IPS DF 4.7 (cell line): ENCODE measurements at regions not wholly inside any gene's neighbourhood (a gene's known extent, or its start where the extent isn't known, plus 50 kb on each side); places are given as distances from the start of the nearest gene placed in this dataset.
"Not testable (repeated sequence)": the region's sequence is repeated elsewhere in the genome, so short reads cannot be mapped to it uniquely, and the experiment has no call there.

Source experiments
- DNase-seq: peaks from one replicate; pipeline ENCODE4 v3.0.0-alpha.2; 2013; ENCODE audit warnings: low spot score; ENCODE audit errors: extremely low read depth

DNA sequence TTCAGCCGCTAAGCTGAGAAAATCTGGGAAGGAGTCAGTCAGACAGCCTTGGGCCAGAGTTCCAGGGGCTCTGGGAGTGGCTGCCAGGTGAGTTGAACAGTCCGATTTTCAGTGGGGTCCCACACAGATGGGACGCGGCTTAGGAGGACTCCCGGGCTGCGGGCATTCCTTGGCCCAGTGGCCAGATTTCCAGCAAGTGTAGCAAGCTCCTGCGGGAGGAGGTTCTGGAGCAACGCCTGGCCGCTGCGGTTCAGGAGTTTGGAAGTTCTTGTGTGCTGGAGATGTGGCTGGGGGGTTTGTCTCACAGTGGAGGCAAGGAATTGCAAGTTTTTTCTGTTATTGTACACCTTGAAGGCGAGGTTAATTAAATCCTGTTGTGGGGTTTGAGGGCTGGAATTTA lies 1020.1 kb upstream of the MANEA start:
- DNase-seq, result not testable (repeated sequence)

DNA sequence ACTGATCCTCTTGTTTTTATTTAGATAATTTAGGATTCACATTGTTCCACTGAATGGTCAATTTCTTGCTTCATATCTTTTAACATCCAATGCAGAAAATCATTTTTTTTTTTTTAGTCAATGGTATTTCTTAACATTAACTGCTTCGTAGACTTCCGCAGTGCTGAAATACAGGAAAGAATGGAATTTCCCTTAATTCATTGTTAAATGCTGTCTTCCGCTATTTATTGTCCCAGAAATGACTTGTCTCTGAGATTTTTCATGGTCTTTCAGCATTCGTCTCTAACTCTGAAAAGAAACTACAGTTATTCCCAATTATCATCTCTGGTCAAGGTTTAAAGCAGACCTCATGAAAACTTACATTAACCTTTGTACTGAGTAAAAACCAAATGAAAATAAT lies 1029.1 kb upstream of the MANEA start:
- DNase-seq, result no peak

DNA sequence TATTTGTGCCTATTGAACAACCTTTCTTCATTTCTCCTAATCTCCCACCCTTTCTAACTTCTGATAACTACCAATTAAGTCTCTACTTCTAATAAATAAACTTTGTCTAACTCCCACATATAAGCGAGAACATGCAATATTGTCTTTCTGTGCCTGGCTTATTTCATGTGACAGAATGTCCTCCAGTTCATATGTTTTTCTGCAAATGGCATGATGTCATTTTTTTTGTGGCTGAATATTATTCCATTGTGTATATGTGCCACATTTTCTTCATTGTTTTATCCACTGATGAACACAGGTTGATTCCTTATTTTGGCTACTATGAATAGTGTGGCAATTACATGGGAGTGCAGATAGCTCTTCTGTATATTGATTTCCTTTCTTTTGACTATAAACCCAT lies 1041.5 kb upstream of the MANEA start:
- DNase-seq, result no peak

DNA sequence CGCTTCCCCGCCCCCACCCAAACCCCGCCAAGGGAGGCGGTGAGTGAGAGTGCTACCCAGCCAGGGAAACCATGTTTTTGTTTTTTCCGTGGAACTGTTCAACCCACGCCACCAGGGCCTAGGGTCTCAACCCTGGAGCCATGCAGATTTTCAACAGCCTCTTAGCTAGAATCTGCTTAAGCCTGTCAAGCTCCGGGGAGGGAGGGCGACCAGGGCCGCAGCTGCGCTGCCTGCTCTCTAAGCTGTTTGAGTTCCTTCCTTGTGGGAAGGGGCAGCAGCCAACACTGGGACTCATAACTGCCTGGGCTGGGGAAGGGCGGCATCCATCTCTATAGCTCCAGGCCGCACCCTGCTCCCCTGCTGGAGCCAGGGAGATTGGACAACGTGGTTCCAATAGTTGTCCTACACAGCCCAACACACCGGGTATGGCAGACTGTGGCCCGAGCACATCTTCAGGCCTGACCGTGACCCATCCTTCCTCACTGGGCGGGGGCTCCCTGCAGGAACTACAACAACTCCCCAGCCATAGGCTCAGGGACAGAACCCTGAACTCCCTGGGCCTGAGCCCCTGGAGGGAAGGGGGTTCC lies 1065.7 kb upstream of the MANEA start:
- DNase-seq, result no peak

DNA sequence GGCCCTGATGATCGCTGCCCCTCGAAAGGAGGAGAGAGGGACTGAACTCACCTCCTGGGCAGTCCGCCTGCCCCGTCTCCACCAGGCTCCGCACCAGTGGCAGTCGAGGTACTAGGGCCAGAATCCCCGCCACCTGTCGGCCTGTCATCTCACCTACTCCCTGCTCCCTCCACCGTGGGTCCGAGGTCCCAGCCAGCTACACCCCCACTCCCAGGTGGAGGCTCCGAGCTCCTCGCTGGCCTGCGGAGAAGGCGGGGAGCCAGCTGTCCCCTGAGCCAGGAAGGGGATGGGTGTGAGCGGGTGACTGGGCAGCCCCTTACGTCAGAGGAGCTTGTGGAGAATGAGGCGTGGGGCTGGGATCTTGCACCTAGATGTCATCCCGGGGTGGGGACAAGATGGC lies 1066.5 kb upstream of the MANEA start:
- DNase-seq, result no peak

DNA sequence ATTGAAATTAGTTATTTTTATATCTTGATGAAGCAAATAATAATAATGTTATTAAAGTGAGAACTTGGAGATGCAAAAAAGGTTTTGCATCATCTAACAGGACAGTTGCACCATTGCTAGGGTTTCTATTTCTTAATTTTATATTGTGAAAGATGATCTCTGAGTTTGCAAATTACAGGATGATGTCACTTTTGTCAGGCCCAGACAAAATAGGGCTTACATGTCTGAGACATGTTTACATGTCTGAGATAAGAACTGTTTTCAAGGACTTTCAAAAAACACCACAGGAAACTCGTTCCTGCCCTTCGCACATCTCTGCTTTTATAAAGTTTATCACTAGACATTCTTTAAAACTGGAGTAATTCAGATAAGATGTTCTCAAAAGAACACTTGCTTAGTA lies 1075.8 kb upstream of the MANEA start:
- DNase-seq, result no peak

DNA sequence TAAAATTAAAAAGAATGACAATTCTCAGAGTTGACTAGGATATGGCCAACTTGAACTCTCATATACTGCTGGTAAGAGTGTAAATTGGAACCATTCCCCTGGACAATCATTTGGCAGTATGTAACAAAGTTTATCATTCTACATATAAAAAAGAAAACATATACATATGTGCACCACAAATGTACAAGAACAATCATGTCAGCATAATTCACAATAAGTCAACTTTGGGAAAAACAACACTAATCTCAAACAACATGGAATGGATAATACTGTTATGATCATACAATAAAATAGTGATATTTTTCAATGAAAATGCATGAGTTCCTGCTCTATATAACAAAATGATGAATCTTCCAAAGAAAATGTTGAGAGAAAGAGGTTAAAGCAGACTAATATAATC lies 1078.7 kb upstream of the EPHA7 start:
- DNase-seq, result no peak

DNA sequence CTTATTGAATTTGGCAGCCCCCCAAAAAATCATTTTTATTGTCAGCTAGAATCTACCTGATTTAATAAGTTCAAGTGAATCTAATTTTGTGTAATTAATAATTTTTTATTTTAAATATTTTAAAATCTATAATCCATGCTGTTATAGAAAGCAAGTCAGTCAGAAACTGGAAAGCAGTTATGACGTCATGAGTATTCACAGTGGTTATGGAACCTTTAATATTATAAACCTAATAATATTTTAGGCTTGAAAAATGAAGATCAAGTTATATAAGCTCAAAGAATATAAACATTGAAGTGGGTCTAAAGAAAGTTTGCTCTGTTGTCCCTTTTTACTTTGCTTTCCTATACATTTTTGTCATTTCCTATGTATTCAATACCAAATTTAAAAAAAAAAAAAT lies 1075.1 kb upstream of the EPHA7 start:
- DNase-seq, result no peak

DNA sequence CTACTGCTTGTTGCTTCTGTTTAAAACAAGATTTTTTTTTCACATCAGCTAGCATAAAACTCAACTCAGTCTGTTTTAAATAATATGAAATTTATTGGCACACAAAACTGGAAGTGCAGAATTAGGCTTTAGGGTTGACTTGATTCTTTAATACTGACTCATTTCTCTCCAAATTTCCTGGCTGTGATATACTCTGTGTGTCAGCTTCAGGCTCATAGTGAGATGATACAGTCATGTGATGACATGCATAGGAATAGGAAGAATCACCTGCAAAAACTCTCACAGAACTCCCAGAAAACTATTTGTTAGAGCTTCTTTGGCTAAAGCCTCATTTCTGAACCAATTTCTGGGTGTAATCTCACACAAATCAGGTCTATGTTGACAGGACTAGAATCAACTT lies 1068.0 kb upstream of the EPHA7 start:
- DNase-seq, result no peak

DNA sequence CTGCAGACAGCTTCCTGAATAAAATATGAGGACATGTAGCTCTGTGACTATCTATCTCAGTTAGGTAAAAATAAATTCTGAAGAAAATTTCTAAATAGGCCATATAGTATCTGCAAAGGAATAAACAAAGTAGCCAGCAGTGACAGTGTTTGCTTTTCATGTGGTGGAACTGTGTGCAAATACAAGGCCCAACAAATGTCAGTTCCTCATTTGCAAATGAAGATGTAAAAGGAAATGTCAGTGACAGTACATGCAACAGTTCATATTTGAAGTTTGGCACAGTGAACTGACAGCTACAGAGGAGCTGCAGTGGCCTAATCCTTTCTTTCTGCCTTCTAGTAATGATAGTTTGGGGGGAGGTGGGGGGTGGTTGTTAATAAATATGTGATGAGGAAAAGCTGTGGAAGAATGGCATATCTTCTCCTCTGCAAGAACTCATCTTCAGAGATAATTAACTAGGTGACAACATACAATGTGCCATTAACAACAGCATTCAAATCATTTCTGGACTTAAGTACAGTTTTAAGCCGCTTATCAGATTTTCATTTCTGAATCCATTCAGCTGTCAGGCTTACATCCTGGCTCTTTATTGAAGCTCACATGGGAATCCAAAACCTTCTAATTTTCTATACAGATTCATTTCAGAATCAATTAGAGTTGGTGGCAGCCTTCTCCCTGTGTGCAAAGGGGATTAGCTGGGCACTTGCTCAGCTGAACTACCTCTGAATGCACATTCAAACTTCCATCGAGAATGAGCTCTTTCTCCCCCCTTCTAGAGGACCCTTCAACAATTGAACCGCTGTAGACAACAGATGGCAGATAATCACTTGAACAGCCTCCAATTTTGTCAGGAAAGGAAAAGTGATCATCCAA lies 1059.0 kb upstream of the EPHA7 start:
- DNase-seq, result no peak

DNA sequence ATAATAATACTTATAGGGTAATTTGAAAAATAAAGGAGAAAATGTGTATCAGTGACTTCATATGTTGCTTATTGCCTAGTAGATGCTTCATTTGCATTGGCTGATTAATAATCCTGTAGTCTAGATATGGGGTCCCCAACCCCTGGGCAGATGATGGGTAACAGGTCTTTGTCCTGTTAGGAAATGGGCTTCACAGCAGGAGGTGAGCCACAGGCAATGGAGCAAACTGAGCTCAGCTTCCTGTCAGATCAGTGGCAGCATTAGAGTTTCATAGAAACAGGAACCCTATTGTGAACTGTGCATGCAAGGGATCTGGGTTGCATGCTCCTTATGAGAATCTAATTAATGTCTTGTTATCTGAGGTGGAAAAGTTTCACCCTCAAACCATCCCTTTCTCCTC lies 1049.5 kb upstream of the EPHA7 start:
- no peak for DNase-seq

DNA sequence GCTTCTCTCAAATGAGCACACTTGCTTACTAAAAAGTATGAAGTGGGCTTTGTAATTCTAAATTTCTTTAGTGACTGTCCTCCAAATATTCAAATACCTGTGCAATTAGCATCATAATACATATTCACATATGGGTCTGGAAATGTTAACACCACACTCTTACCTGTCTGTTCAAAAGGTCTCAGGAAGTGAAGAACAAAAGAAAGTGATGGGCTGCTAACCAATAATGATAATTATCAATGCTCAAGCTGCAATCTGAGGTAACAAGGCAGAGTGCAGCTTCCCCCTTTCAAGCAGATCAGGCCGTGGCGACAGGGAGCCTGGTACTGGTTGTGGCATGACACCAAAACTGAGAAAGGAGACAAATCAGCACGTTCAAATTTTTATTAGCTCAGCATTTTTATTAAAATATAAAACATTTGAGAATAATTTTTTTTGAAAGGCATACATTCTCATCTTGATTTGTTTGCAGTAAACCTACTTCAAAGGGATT lies 1044.7 kb upstream of the EPHA7 start:
- DNase-seq, result no peak

DNA sequence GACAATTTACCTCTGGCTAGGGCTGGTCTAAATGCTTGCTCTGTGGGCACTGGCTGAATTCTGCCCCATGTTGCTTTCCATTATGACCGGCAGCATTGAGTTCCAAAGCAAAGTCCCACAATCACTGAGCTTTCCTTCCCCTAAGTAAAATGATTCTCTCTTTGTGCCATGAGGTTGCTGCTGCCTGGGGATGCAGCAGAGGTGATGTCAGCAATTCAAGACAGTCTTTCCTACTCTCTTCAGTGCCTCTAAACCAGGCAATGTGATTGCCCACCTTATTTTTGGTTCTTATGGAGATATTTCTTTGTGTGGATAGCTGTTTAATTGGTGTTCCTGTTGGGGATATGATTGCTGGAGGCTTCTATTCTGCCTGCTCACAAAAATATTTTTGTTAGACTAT lies 1043.9 kb upstream of the EPHA7 start:
- DNase-seq, result no peak

DNA sequence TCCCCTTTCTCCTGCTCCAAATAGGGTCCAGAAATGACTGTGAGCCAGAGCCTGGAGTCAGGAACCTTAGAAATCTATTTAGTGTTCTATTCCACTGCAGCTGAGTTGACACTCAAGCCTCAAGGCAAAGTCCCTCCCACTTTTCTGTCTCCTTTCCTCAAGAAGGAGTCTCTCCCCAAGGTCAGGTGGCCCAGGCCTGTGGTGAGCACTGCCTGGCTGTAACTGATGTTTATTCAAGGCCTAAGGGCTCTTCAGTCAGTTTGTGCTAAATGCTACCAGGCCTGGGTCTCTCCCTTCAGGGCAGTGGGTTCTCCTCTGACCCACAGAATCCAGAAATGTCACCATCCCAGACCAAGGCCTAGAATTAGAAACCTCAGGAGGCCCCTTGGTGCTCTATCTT lies 1042.9 kb upstream of the EPHA7 start:
- no peak for DNase-seq

DNA sequence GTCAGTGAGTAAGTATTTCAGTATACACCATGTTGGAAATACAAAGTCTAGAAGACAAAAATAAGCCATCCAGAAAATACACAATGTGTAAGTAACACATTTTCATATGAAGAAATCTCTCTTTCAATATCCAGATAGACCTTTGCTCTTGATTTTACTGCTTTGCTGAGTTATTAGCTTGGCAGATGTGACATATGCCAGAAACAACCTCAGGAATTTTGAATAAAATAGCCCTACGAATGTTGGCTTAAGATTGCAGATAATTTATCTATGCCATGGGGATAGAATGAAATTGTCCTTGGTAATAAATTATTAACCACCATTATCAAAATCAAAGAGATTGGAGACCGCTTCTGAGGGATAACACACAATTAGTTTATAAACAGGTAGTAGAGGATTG lies 1036.9 kb upstream of the EPHA7 start:
- DNase-seq, result no peak

DNA sequence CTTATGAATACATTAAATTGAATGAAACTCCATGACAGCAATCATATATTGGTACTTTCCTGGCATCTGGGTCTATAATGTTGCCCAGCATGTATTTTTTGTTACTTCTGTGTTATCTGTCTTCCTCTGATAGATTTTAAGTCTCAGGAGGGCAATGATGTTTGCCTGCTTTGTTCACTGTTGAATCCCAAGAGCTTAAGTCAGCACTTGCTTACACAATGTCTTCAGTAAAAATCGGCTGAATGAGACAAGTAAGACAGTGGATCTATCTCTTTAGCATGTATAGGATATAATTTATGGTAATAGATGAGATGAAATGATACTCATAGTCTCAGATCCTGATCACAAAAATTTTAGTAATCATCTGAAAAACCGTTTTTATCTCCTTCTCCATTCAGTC lies 1034.9 kb upstream of the EPHA7 start:
- DNase-seq, result no peak

DNA sequence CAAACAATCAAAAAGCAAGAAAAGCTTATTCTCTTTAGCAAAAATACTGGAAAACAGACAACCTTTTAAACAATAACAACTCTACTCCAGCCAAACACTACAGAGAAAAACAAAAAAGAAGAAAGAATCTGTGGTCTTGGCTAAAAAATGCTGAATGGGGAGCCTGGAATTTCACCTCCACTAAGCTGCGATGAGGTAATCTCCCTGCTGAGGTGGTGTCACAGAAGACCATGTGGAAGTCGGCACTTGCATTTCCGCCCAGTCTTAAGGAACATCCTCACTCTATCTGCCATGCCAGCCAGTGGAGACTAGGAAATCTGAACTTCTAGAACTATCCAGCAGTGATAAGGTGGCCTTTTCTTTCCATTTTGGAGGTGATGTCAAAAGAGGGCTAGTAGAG lies 1026.8 kb upstream of the EPHA7 start:
- DNase-seq, result no peak

DNA sequence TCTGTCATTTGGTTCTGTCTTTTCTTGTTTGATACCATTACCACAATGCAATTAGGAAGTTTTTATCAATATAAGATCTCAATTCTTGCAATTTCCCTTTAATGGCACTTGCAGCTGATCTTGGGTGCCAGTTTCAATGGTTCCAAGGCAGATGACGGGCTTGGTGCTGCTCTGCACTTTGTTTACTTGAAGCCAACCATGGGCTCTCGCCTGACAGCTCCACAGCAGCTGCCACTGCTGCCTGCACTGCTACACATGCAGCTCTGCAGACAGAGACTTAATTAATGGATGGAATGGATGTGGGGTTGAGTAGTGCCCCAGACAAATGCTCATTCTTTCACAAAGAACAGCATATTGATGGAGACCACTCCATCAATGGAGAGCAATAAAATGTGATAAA lies 1024.3 kb upstream of the EPHA7 start:
- DNase-seq, result no peak

DNA sequence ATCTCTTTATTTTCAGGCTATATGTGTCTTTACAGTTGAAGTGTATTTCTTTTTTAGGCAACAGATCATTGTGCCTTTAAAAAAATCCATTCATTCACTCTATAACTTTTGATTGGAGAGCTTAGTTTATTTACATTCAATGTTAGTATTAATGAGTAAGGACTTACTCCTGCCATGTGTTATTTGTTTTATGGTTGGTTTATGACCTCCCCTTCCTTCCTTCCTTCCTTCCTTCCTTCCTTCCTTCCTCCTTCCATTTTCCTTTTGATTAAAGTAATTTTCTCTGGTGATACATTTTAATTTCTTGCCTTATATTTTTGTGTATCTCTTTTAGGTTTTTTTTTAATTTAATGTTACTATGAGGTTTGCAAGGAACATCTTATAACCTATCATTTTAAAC lies 1005.3 kb upstream of the EPHA7 start:
- DNase-seq, result no peak

DNA sequence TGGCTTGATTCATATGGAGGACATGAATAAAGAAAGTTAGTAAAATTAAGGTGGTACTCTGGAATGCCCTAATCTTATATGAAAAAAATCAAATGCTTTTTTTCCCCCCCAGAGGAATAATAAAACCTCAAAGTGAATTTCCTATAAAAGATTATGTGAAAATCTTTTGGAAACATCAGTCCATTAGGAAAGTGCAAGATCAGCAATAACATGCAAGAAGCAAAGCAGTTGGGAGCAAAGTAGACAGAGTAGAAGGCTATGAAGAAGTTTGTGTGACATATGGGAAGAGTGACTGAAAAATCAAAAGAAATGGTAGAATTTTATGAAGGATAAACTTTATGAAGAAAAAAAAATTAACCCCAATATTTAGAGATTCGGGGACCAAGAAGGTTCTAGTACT lies 998.0 kb upstream of the EPHA7 start:
- no peak for DNase-seq

DNA sequence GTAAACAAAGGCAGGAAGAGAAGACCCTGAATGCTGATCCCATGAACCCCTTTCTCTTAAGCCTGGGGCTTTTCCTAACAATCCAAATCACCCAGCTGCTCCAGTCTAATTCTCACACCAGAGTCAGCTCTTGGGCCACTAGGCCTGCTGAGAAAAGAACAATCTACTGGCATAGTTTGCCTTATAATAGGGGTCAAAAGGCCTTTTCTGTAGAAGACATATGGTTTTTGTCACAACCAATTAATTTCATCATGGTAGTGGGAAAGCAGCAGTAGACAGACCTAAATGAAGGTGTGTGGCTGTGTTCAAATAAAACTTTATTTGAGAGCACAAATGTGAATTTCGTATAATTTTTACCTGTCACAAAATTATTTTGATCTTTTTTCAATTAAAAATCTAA lies 994.7 kb upstream of the EPHA7 start:
- DNase-seq, result no peak

DNA sequence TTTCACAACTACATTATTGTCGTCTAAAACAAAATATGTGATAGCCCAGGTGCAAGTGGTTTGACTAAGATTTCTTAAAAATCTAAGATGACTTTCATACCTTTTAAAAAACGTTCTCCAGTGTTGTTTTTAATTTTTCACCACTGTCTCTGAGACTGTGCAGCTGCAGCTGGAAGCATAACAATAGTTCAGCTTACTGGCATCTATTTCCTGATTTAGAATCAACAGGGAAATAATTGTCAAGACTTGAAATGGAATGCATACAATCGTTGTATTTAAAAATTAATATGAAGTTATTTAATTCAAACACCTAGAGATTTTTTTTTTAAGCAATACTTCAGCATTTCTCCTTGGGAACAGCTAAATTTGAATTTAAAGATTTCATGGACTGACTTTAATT lies 982.0 kb upstream of the EPHA7 start:
- DNase-seq, result no peak

DNA sequence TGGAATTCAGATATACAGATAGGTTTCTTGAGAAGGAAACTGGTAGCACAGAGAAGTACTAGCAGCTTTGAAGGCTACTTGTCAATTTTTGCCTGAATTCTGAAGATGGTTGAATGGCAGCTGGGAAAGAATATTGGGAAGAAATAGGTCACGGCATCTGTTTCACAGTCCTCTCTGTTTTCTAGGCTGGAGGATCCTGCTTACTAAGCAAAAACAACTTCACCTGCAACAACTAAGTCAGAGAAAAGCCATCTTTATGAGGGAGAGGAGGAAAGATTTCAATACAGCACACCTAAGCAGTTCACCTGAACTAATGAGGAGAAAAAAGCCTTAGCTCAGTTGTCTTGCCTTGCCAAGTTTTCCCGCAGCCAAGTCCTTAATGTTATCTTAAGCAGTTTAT lies 975.5 kb upstream of the EPHA7 start:
- no peak for DNase-seq
